ENCODE measurements at regions not wholly inside any gene's neighbourhood (a gene's known extent, or its start where the extent isn't known, plus 50 kb on each side); places are given as distances from the start of the nearest gene placed in this dataset.

GRCh38 chr6:56327946-56328727 is 80.8 kb upstream of the COL21A1 start:
- H3K4me3 ChIP-seq (ENCODE audit: low read length) = no peak overlapping the region
- no peak overlapping the region for H3K27ac Mint-ChIP-seq
- H3K9me3 Mint-ChIP-seq = peaks cover 0 to 1% (median 0%) of the 10 kb centered on the region in 5 donors
- no peak overlapping the region for H3K4me3 Mint-ChIP-seq
- no peak overlapping the region for H3K27ac ChIP-seq (ENCODE audit: low read depth, low read length)
- peaks cover 0 to 2% of the 10 kb centered on the region in 2 donors for H3K27me3 Mint-ChIP-seq
- H3K9me3 ChIP-seq (ENCODE audit: low read length) = no peaks in the 10 kb centered on the region
- ChIA-PET CTCF (interaction anchor here (1.1 kb wide), 1 partner anchor 10 kb away, joined by 3 read pairs; no protein-coding TSS in a partner anchor), POLR2A (no interaction called here)
- H3K36me3 Mint-ChIP-seq = no peaks in the 10 kb centered on the region
- H3K4me1 Mint-ChIP-seq = no peaks in the 10 kb centered on the region
- H3K27me3 ChIP-seq (ENCODE audit: insufficient read depth, low read length, poor library complexity, severe bottlenecking) = no peaks in the 10 kb centered on the region
- DNase-seq = no peak
- H3K36me3 ChIP-seq (ENCODE audit: insufficient read depth, low read length) = no peaks in the 10 kb centered on the region
- no peaks in the 10 kb centered on the region for H3K4me1 ChIP-seq (ENCODE audit: insufficient read depth, low read length)

GRCh38 chr6:56324396-56324795 is 77.0 kb upstream of the COL21A1 start:
- Histone ChIP-seq H3K4me1 (ENCODE audit: insufficient read depth, low read length) (no peaks in the 10 kb centered on the region), H3K27me3 (ENCODE audit: insufficient read depth, low read length, poor library complexity, severe bottlenecking) (no peaks in the 10 kb centered on the region), H3K4me3 (ENCODE audit: low read length) (no peak overlapping the region), H3K9me3 (ENCODE audit: low read length) (no peaks in the 10 kb centered on the region), H3K27ac (ENCODE audit: low read depth, low read length) (no peak overlapping the region), H3K36me3 (ENCODE audit: insufficient read depth, low read length) (no peaks in the 10 kb centered on the region)
- Mint-ChIP-seq H3K9me3 (peaks cover 0 to 1% (median 0%) of the 10 kb centered on the region in 5 donors), H3K27me3 (peaks cover 0 to 2% of the 10 kb centered on the region in 2 donors), H3K36me3 (no peaks in the 10 kb centered on the region), H3K4me1 (no peaks in the 10 kb centered on the region), H3K4me3 (no peak overlapping the region), H3K27ac (no peak overlapping the region)
- POLR2A ChIA-PET = no interaction called here
- DNase-seq = no peak
- CTCF ChIA-PET = no interaction called here

- H3K27ac Mint-ChIP-seq = no peak overlapping the region
- no peak overlapping the region for H3K4me3 ChIP-seq (ENCODE audit: low read length)
- ChIA-PET CTCF (no interaction called here), POLR2A (no interaction called here)
- DNase-seq = no peak
- no peaks in the 10 kb centered on the region for H3K27me3 Mint-ChIP-seq
- no peaks in the 10 kb centered on the region for H3K36me3 Mint-ChIP-seq
- H3K4me1 Mint-ChIP-seq = no peaks in the 10 kb centered on the region
- H3K4me1 ChIP-seq (ENCODE audit: insufficient read depth, low read length) = no peaks in the 10 kb centered on the region
- H3K36me3 ChIP-seq (ENCODE audit: insufficient read depth, low read length) = no peaks in the 10 kb centered on the region
- H3K9me3 ChIP-seq (ENCODE audit: low read length) = no peaks in the 10 kb centered on the region
- no peak overlapping the region for H3K27ac ChIP-seq (ENCODE audit: low read depth, low read length)
- no peaks in the 10 kb centered on the region for H3K27me3 ChIP-seq (ENCODE audit: insufficient read depth, low read length, poor library complexity, severe bottlenecking)
- peaks cover 0 to 2% (median 0%) of the 10 kb centered on the region in 5 donors for H3K9me3 Mint-ChIP-seq
- no peak overlapping the region for H3K4me3 Mint-ChIP-seq
Observed at GRCh38 chr6:56318851-56319250, 71.5 kb upstream of the COL21A1 start.

GRCh38 chr6:56314683-56315523 is 67.5 kb upstream of the COL21A1 start:
- DNase-seq = no peak
- Histone ChIP-seq H3K4me3 (ENCODE audit: low read length) (no peak overlapping the region), H3K4me1 (ENCODE audit: insufficient read depth, low read length) (no peaks in the 10 kb centered on the region), H3K36me3 (ENCODE audit: insufficient read depth, low read length) (no peaks in the 10 kb centered on the region), H3K9me3 (ENCODE audit: low read length) (no peaks in the 10 kb centered on the region), H3K27ac (ENCODE audit: low read depth, low read length) (no peak overlapping the region), H3K27me3 (ENCODE audit: insufficient read depth, low read length, poor library complexity, severe bottlenecking) (no peaks in the 10 kb centered on the region)
- POLR2A ChIA-PET = no interaction called here
- Mint-ChIP-seq H3K4me3 (no peak overlapping the region), H3K4me1 (no peaks in the 10 kb centered on the region), H3K36me3 (no peaks in the 10 kb centered on the region), H3K9me3 (peaks cover 0 to 2% (median 0%) of the 10 kb centered on the region in 5 donors), H3K27me3 (no peaks in the 10 kb centered on the region), H3K27ac (no peak overlapping the region)
- CTCF ChIA-PET = no interaction called here

- H3K9me3 Mint-ChIP-seq = peaks cover 0 to 7% (median 4%) of the 10 kb centered on the region in 5 donors
- H3K27ac ChIP-seq (ENCODE audit: low read depth, low read length) = no peak overlapping the region
- H3K4me1 ChIP-seq (ENCODE audit: insufficient read depth, low read length) = no peaks in the 10 kb centered on the region
- ChIA-PET CTCF (no interaction called here), POLR2A (no interaction called here)
- no peak for DNase-seq
- H3K36me3 ChIP-seq (ENCODE audit: insufficient read depth, low read length) = no peaks in the 10 kb centered on the region
- no peaks in the 10 kb centered on the region for H3K27me3 ChIP-seq (ENCODE audit: insufficient read depth, low read length, poor library complexity, severe bottlenecking)
- no peaks in the 10 kb centered on the region for H3K9me3 ChIP-seq (ENCODE audit: low read length)
- no peak overlapping the region for H3K27ac Mint-ChIP-seq
- H3K4me3 ChIP-seq (ENCODE audit: low read length) = no peak overlapping the region
- no peak overlapping the region for H3K4me3 Mint-ChIP-seq
- no peaks in the 10 kb centered on the region for H3K36me3 Mint-ChIP-seq
- H3K4me1 Mint-ChIP-seq = no peaks in the 10 kb centered on the region
- no peaks in the 10 kb centered on the region for H3K27me3 Mint-ChIP-seq
Observed at GRCh38 chr6:56311533-56312448, 64.4 kb upstream of the COL21A1 start.

GRCh38 chr6:56311061-56311460 is 63.7 kb upstream of the COL21A1 start:
- Histone ChIP-seq H3K27me3 (ENCODE audit: insufficient read depth, low read length, poor library complexity, severe bottlenecking) (no peaks in the 10 kb centered on the region), H3K4me3 (ENCODE audit: low read length) (no peak overlapping the region), H3K36me3 (ENCODE audit: insufficient read depth, low read length) (no peaks in the 10 kb centered on the region), H3K4me1 (ENCODE audit: insufficient read depth, low read length) (no peaks in the 10 kb centered on the region), H3K27ac (ENCODE audit: low read depth, low read length) (no peak overlapping the region), H3K9me3 (ENCODE audit: low read length) (no peaks in the 10 kb centered on the region)
- Mint-ChIP-seq H3K4me3 (no peak overlapping the region), H3K27me3 (no peaks in the 10 kb centered on the region), H3K9me3 (peaks cover 0 to 9% (median 4%) of the 10 kb centered on the region in 5 donors), H3K36me3 (no peaks in the 10 kb centered on the region), H3K4me1 (no peaks in the 10 kb centered on the region), H3K27ac (no peak overlapping the region)
- no peak for DNase-seq
- POLR2A ChIA-PET = no interaction called here
- CTCF ChIA-PET = no interaction called here

GRCh38 chr6:56310241-56310640 is 62.9 kb upstream of the COL21A1 start:
- Mint-ChIP-seq H3K9me3 (peaks cover 0 to 9% (median 4%) of the 10 kb centered on the region in 5 donors), H3K4me1 (no peaks in the 10 kb centered on the region), H3K27ac (no peak overlapping the region), H3K4me3 (no peak overlapping the region), H3K27me3 (no peaks in the 10 kb centered on the region), H3K36me3 (no peaks in the 10 kb centered on the region)
- POLR2A ChIA-PET = no interaction called here
- no peaks in the 10 kb centered on the region for H3K36me3 ChIP-seq (ENCODE audit: insufficient read depth, low read length)
- no peaks in the 10 kb centered on the region for H3K4me1 ChIP-seq (ENCODE audit: insufficient read depth, low read length)
- CTCF ChIA-PET = no interaction called here
- no peak for DNase-seq
- no peaks in the 10 kb centered on the region for H3K9me3 ChIP-seq (ENCODE audit: low read length)
- H3K27ac ChIP-seq (ENCODE audit: low read depth, low read length) = no peak overlapping the region
- H3K27me3 ChIP-seq (ENCODE audit: insufficient read depth, low read length, poor library complexity, severe bottlenecking) = no peaks in the 10 kb centered on the region
- no peak overlapping the region for H3K4me3 ChIP-seq (ENCODE audit: low read length)

GRCh38 chr6:56299916-56300315 is 52.5 kb upstream of the COL21A1 start:
- H3K4me3 Mint-ChIP-seq = no peak overlapping the region
- H3K9me3 ChIP-seq (ENCODE audit: low read length) = no peaks in the 10 kb centered on the region
- H3K27ac ChIP-seq (ENCODE audit: low read depth, low read length) = no peak overlapping the region
- peaks cover 0 to 10% (median 2%) of the 10 kb centered on the region in 5 donors for H3K9me3 Mint-ChIP-seq
- no peaks in the 10 kb centered on the region for H3K4me1 Mint-ChIP-seq
- H3K4me3 ChIP-seq (ENCODE audit: low read length) = no peak overlapping the region
- POLR2A ChIA-PET = no interaction called here
- H3K4me1 ChIP-seq (ENCODE audit: insufficient read depth, low read length) = no peaks in the 10 kb centered on the region
- H3K36me3 ChIP-seq (ENCODE audit: insufficient read depth, low read length) = no peaks in the 10 kb centered on the region
- no peaks in the 10 kb centered on the region for H3K27me3 Mint-ChIP-seq
- no peak overlapping the region for H3K27ac Mint-ChIP-seq
- no peak for DNase-seq
- CTCF ChIA-PET = no interaction called here
- H3K27me3 ChIP-seq (ENCODE audit: insufficient read depth, low read length, poor library complexity, severe bottlenecking) = no peaks in the 10 kb centered on the region
- no peaks in the 10 kb centered on the region for H3K36me3 Mint-ChIP-seq

Data from CD8-positive, alpha-beta memory T cell (primary cell).